ENCODE measurements at regions not wholly inside any gene's neighbourhood (a gene's known extent, or its start where the extent isn't known, plus 50 kb on each side); places are given as distances from the start of the nearest gene placed in this dataset.

GRCh38 chr3:159635047-159635641 lies 353.5 kb upstream of the IL12A start:
- no peak for DNase-seq

GRCh38 chr3:159637883-159638542 lies 350.6 kb upstream of the IL12A start:
- no peak for DNase-seq
- intact Hi-C loops (cut with DNase I), result no loop called here

More at GRCh38 chr3:159635047-159635641, 353.5 kb upstream of the IL12A start:
- intact Hi-C loops (cut with DNase I), result no loop called here

- DNase-seq, result no peak
- intact Hi-C loops (cut with DNase I), result no loop called here
Measured at GRCh38 chr3:159640225-159640624, 348.4 kb upstream of the IL12A start.

DNA sequence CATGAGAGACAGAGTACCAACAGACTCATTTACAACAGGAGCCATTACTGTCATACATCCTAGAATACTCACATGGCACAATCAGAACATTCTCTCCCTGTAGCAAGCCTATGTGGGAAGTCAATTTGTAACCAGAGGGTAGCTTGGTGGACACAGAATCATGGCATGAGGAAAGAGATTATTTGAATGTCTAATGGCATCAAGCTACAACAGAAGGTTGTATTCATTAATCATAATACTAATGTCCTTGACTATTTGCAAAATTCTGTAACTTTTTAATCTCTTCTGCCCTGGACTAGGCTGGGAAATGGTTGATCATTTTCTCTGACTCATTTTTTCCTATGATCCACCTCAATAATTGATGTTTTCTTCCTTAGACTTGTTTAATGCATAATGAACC lies 345.2 kb upstream of the IL12A start:
- DNase-seq, result no peak
- intact Hi-C loops (cut with DNase I), result no loop called here

GRCh38 chr3:159645874-159646273 lies 342.8 kb upstream of the IL12A start:
- intact Hi-C loops (cut with DNase I), result no loop called here
- DNase-seq, result no peak

DNA sequence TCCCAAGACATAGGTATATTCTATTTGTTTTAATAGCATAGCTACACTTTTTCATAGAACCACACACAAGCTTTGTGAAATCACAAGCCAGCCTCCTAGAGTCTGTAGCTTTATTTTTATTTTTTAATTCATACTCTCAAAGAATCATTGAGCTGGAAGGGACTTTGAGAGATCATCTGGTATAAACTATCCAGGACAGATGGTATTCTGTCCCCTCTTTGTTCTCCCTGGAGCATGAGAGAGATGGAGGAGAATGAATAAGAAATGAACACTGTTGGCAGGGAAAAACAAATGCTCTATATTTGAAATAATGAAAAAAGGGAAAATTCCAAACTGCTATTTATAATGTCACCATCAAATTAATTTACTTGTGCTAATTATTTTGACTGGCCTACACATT lies 338.7 kb upstream of the IL12A start:
- intact Hi-C loops (cut with DNase I), result no loop called here
- DNase-seq, result no peak

DNA sequence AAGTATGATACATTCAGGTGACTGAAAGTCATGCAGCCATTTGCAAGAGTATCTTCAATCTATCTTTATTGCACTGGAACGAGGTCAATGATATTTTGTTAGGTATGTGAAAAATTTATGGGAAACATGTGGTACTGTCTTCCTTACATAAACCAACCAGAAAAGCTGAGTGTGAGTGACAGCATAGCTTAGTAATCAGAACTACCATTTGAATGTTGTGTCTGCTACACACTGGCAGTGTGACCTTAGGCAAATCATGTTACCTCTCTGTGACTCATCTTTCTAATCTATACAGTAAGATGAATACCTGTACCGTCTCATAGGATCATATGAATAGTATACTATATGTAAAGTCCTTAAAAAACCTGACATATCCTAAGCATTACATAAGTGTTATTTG lies 337.9 kb upstream of the IL12A start:
- intact Hi-C loops (cut with DNase I), result no loop called here
- no peak for DNase-seq

DNA sequence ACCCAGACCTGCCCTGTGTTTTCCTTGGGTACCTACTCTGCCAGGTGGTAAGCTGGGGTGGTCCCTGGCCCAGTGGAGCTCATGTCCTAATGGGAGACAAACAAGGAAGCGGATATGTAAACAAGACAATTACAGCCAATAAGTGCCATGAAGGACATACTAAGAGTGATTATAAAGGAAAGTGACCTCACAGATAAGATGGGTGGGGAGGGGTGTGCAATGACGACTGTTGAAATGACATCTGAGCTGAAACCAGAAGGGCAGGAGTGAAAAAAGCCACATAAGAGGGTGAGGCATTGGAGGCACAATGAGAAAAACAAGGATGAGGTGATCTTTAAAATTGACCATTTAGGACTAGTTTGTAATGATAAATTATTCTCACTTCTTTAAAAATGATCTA lies 336.2 kb upstream of the IL12A start:
- DNase-seq, result no peak
- intact Hi-C loops (cut with DNase I), result no loop called here

DNA sequence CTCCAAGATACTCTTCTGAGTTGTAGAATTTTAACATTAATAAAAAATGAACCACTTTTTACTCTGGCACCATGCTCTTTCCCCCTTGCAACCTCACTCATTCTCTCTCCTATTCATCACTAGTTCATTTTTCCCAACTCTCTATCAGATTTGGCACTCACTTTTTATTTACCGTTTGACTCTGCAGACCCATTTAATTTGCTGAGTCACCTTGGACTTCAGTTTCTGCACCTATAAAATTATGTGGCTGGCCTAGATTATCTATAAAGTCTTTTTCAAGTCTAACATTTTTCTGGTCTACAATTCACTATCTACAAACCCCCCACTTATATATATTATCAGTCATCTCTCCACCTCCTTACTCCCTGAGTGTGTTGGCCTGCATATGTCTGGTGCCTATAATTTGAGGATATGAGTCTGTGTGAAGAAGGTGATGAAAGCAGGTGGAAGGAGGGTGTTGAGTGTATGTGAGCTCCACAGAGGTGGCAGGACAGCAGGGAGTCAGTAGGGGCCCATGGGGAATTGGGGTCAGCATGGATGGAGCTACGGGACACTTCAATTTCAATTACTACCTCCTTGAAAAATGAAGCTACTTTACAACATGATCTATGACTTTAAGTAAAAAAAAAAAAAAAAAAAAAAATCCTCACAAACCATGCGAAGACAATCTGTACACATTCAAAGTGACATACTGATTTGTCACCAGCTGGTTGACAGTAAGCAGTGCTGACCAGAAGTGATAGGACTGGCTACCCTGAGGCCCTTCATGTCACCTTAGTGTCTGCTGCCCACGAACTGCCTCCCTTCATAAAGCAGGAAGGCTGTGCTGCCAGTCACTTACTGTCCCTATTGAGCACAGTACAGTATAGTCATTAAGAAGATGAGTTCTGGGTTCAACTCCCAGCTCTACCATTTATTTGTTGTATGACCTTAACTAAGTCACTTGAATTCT lies 334.2 kb upstream of the IL12A start:
- DNase-seq, result no peak
- intact Hi-C loops (cut with DNase I), result no loop called here

- intact Hi-C loops (cut with DNase I), result no loop called here
- no peak for DNase-seq
Measured at GRCh38 chr3:159655202-159655601, 333.4 kb upstream of the IL12A start.

DNA sequence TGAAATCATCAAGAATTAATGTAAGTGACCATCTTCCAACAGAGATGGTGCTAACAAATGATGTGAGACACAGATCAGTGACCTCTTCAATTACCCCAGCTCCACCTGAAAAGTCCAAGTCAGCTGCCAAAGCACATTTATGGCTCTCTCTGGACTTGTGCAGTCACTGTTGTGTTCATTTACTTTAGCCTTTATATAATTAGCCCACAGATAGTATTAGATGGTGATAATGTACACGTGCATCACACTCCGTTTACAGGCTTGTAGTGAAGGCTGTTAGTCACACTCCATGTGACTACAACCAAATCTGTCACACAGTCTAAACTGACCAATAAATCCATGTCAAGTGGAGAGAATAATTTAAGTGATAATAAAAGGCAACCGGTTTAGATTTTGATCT lies 331.5 kb upstream of the IL12A start:
- intact Hi-C loops (cut with DNase I), result no loop called here
- no peak for DNase-seq

DNA sequence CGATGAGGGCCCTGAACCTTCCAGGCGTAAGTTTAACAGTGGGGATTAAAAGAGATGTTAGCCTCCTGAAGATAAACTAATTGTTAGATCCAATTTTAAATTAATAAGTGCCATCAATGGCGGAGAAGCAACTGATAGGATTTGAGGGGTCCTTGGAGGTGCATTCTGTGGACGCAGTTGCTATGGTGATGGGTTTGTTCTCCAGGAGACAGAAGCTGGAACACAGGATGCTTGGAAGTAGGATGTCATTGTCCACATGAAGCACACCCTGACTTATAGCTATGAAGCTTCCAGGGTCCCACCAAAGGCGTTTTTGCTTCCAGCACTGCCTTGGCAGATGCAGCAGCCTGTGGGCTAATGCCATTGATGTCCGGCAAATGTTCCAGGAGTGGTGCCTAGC lies 331.0 kb upstream of the IL12A start:
- DNase-seq, result no peak
- intact Hi-C loops (cut with DNase I), result no loop called here

DNA sequence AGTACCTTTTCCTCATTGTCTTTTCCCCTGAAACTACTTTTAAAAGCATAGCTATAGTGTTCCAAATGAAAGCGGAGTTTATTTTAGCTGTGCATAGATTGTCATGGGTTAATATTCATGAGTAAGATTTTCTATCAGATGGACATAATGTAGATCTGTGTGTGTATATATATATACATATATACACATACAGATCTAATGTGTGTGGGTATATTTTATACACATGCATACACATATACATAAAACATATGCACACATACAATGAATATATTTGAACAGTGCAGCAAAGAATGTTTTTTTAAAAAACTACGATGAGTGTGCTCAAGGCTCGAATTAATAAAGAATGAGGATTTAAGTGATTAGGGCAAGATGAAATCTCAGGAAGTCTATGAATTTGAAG lies 328.3 kb upstream of the IL12A start:
- DNase-seq, result no peak
- intact Hi-C loops (cut with DNase I), result no loop called here

DNA sequence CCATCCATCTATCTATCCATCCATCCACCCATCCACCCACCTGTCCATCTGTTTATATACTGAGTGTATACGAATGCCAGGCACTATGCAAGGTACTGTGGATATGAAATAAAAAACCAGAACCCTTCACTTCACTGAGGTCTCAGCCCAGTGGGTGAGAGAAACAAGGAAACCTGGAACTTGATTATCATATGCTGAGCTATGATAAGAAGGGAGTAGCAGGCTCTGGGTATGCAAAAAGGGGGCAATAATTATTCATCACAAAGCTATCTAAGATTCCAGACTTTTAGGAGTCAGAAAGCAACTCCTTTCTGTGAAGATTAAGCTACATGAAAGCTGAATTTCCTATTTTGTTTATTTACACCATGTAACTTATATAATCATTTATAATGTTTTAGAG lies 327.7 kb upstream of the IL12A start:
- DNase-seq, result no peak
- intact Hi-C loops (cut with DNase I), result no loop called here

GRCh38 chr3:159662549-159662948 lies 326.1 kb upstream of the IL12A start:
- no peak for DNase-seq
- intact Hi-C loops (cut with DNase I), result no loop called here

DNA sequence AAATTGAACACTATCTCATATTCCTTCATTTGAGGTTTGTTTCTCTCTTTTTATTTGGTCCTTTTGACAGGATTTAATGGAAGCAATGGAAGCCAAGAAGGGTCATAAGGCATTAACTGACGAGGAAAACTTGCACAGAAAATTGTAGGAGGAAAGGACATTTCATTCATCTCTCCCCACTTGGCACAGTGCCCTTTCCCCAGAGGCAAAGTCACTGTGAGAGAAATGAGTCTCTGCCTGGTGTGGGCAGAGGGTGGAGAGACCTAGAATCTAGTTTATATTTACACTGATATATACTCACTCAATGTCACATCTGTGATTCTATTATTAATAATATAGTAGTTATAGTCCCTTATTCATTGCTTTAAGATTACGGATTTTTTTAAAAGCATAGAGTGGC lies 324.6 kb upstream of the IL12A start:
- DNase-seq, result no peak
- intact Hi-C loops (cut with DNase I), result no loop called here

DNA sequence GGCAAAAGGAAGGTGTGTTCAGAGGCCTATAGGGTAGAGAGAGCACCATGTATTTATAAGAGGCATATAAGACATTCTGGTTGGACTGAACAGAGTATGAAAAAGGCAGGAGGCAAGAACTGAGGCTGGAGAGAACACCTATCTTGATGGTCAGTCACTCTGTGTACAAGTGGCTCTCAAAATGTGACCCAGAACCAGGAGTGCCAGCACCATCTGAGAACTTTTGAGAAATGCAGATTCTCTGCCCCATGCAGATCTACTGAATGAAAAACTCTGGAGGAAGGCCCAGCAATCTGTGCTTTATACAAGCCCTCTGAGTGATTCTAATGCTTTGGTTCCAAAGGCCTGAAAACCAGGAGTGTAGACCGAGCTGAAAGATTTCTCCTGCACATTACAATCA lies 324.0 kb upstream of the IL12A start:
- DNase-seq, result no peak
- intact Hi-C loops (cut with DNase I), result no loop called here

DNA sequence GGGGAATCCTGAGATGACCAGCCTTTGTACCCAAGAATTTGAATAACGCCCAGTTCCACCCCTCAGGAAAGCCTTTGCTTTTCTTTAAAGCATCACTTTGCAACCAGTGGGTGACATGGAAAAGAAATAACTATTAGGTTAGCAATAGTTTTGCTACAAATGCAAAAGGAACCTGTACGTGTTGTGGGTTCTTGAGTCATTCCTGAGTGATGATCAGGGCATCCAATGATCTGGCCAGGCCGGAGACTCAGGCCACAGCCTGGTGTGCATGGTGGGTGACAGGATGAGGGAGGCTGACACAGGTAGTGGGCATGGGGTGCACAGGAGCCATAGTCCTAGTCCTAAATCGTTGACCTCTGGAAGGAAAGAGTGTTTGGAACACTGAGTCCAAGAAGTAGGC lies 321.4 kb upstream of the IL12A start:
- intact Hi-C loops (cut with DNase I), result no loop called here
- no peak for DNase-seq

GRCh38 chr3:159668461-159668860 lies 320.2 kb upstream of the IL12A start:
- intact Hi-C loops (cut with DNase I), result no loop called here
- no peak for DNase-seq

DNA sequence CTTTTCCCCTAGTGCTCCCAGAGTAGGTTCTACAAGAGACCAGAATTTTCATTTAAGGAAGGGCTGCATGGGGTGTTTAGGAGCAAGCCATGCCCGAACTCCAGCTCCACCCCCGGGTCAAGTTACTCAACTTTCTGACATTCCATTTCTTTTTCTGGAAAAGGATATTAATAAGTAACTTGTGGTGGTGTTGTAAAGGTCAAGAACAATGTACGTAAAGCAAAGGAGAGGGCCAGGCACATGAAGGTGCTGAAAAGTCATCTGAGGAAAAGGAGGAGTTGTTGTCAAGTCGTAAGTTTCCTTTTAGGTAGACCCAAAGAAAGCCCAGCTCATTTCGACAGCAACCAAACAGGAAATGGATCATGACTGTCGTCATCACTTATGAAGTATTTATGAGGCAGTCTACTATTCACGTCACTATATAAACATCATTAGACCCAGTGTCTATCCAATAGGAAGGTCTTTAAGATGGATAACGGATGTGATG lies 319.6 kb upstream of the IL12A start:
- DNase-seq, result no peak
- intact Hi-C loops (cut with DNase I), result no loop called here
